Natural killer cell (primary cell): ENCODE measurements at regions not wholly inside any gene's neighbourhood (a gene's known extent, or its start where the extent isn't known, plus 50 kb on each side); places are given as distances from the start of the nearest gene placed in this dataset.

Experiments
- ATAC-seq, 3 donors: fragments of 150-1000 bp in 2 of 3; fragments of 200-7000 bp in 1 of 3; cut with Tn5 transposase; 1 replicate in 1 of 3; 2 replicates in 2 of 3; pipeline ENCODE4 v1.10.0; 2021; ENCODE audit warnings: mild to moderate bottlenecking in 2 of 3, moderate library complexity in 2 of 3
- DNase-seq, 2 donors: peaks; one replicate each; pipeline versions ENCODE4 v3.0.0 to v3.0.0-alpha.2; 2013 to 2021; ENCODE audit warnings: mixed read lengths in 1 of 2
- H3K27ac ChIP-seq: one replicate; pipeline ENCODE4 v1.5.1; 2013; ENCODE audit warnings: mild to moderate bottlenecking, low read length
- H3K27me3 ChIP-seq: one replicate; pipeline ENCODE4 v1.6.1; 2013; ENCODE audit warnings: low read length; ENCODE audit not compliant: control insufficient read depth, insufficient read depth
- H3K36me3 ChIP-seq: one replicate; pipeline ENCODE4 v1.6.1; 2013; ENCODE audit warnings: low read length; ENCODE audit not compliant: control insufficient read depth, insufficient read depth
- H3K4me1 ChIP-seq: one replicate; pipeline ENCODE4 v1.6.1; 2013; ENCODE audit warnings: low read length; ENCODE audit not compliant: control insufficient read depth, insufficient read depth
- H3K4me3 ChIP-seq: one replicate; pipeline ENCODE4 v1.5.1; 2013; ENCODE audit warnings: low read length
- H3K9me3 ChIP-seq: one replicate; pipeline ENCODE4 v1.6.1; 2013; ENCODE audit warnings: low read length; ENCODE audit not compliant: control insufficient read depth, insufficient read depth
- H3K27ac Mint-ChIP-seq, 2 donors: one replicate each; pipeline ENCODE4 v1.8.0; 2022; ENCODE audit warnings: mild to moderate bottlenecking in 2 of 2, mixed read lengths in 2 of 2, moderate library complexity in 1 of 2
- H3K27me3 Mint-ChIP-seq, 2 donors: one replicate each; pipeline ENCODE4 v1.8.0; 2022; ENCODE audit warnings: low read depth in 2 of 2, mixed read lengths in 2 of 2
- H3K36me3 Mint-ChIP-seq: one replicate; pipeline ENCODE4 v1.8.0; 2022; ENCODE audit warnings: mixed read lengths
- H3K4me1 Mint-ChIP-seq, 2 donors: one replicate each; pipeline ENCODE4 v1.8.0; 2022; ENCODE audit warnings: mixed read lengths in 2 of 2
- H3K4me3 Mint-ChIP-seq: one replicate; pipeline ENCODE4 v1.8.0; 2022; ENCODE audit warnings: mild to moderate bottlenecking, moderate library complexity, mixed read lengths
- H3K9me3 Mint-ChIP-seq, 2 donors: one replicate each; pipeline ENCODE4 v1.8.0; 2022; ENCODE audit warnings: mixed read lengths in 2 of 2
- WGBS: methylation state at CpG from one replicate; pipeline ENCODE4 v1.1.7; 2013; ENCODE audit warnings: missing lambda C conversion rate; ENCODE audit not compliant: insufficient coverage; 5-methylcytosine and 5-hydroxymethylcytosine counted together
- intact Hi-C: fragments of 100-400 bp; cut with micrococcal nuclease; formaldehyde crosslinking; loops from one replicate; pipeline ENCODE4 v1.14.2; 2022
- TF ChIP-seq, protein P1 (sequence below): fragments of 200-600 bp; IDR thresholded peaks from one replicate; pipeline ENCODE4 v1.8.0; 2022; ENCODE audit warnings: antibody characterized with exemption

GRCh38 chr22:44571566-44572413 is 73.8 kb upstream of the RTL6 start:
- no peak for DNase-seq
- intact Hi-C loops: no loop called here
- no peaks in the 10 kb centered on the region for H3K27me3 ChIP-seq
- no peak overlapping the region for H3K27ac ChIP-seq
- no peaks in the 10 kb centered on the region for H3K9me3 ChIP-seq
- Mint-ChIP-seq H3K4me3 (no peak overlapping the region), H3K27me3 (peaks cover 6 to 19% of the 10 kb centered on the region in 2 donors), H3K4me1 (no peaks in the 10 kb centered on the region), H3K27ac (no peak overlapping the region), H3K9me3 (no peaks in the 10 kb centered on the region), H3K36me3 (no peaks in the 10 kb centered on the region)
- TF ChIP-seq, protein P1, sequence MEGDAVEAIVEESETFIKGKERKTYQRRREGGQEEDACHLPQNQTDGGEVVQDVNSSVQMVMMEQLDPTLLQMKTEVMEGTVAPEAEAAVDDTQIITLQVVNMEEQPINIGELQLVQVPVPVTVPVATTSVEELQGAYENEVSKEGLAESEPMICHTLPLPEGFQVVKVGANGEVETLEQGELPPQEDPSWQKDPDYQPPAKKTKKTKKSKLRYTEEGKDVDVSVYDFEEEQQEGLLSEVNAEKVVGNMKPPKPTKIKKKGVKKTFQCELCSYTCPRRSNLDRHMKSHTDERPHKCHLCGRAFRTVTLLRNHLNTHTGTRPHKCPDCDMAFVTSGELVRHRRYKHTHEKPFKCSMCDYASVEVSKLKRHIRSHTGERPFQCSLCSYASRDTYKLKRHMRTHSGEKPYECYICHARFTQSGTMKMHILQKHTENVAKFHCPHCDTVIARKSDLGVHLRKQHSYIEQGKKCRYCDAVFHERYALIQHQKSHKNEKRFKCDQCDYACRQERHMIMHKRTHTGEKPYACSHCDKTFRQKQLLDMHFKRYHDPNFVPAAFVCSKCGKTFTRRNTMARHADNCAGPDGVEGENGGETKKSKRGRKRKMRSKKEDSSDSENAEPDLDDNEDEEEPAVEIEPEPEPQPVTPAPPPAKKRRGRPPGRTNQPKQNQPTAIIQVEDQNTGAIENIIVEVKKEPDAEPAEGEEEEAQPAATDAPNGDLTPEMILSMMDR: no peak
- no peak overlapping the region for H3K4me3 ChIP-seq
- 81% methylated on average over 29 of the region's 29 CpGs for WGBS
- no peaks in the 10 kb centered on the region for H3K36me3 ChIP-seq
- ATAC-seq: no peak
- no peaks in the 10 kb centered on the region for H3K4me1 ChIP-seq

DNA sequence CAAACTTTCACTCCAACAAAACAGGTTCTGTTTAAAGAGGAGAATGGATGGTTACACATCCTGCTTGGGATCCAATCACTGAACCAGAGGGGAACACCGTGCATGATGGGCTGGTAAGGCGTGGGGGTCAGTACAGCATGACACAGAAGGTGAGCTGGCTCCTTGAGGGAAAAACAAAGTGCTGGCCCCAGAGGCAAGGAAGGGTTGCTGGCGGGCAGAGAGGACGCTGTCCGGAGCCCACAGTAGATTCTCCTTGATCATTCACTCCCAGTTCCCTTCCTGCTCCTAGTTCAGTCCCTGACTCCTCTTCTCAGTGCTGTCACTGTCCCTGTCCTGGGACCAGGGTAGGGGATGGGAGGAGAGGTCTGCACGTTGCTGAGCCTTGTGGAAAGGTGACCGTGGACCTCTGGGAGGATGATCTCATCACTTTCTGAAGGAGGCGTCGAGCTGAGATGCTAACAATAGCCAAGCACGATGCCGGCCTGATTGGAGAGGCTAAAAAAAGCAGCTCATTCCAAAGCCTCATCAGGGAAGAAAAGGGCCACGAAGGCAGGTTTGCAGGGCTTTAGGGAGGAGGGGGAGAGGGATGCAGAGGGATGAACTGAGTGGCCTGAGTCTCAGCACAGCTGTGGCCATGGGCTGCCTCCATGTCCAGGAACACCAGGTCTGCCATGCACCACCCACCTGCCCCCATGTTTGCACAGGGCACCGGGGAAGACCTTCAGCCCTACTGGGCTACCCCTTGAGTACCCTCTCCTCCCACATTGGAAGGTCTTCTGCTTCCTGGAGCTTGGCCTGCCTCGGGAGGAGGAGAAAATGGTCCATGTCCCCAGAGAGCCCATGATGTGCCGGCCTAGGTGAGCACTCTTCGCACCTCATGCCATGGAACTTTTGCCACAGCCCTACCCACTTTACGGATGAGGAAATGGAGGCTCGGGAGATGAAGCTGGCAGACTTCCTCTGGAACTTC is 72.7 kb upstream of the RTL6 start:
- Histone ChIP-seq H3K27me3 (no peaks in the 10 kb centered on the region), H3K27ac (no peak overlapping the region), H3K4me1 (no peaks in the 10 kb centered on the region), H3K9me3 (no peaks in the 10 kb centered on the region), H3K4me3 (no peak overlapping the region), H3K36me3 (no peaks in the 10 kb centered on the region)
- WGBS: 72% methylated on average over 18 of the region's 18 CpGs
- intact Hi-C loops: no loop called here
- TF ChIP-seq, protein P1: no peak
- ATAC-seq: no peak
- H3K9me3 Mint-ChIP-seq: no peaks in the 10 kb centered on the region
- no peak overlapping the region for H3K4me3 Mint-ChIP-seq
- no peaks in the 10 kb centered on the region for H3K36me3 Mint-ChIP-seq
- DNase-seq: no peak
- no peak overlapping the region for H3K27ac Mint-ChIP-seq
- peaks cover 0 to 13% of the 10 kb centered on the region in 2 donors for H3K27me3 Mint-ChIP-seq
- H3K4me1 Mint-ChIP-seq: no peaks in the 10 kb centered on the region

DNA sequence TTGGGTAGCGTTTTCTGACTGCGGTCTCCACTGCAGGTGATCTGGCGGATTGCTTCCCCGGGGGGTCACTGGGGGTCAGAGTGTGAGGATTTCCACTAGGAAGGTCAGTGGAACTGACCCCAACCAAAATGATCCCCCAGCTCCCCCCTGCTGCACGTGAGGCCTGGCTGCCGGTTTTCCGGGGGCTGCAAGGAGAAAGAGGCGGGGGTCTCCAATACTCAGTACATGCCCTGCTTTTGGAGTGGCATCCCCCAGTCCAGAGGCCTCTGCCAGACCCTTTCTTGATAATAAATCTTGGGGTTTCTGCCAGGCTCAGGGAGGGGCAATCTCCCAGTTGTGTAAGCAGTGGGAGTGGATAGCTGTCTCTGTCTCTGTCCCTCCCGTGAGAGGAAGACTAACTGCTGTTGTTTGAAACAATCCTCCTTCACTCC is 71.5 kb upstream of the RTL6 start:
- H3K9me3 ChIP-seq: no peaks in the 10 kb centered on the region
- DNase-seq: no peak
- H3K4me1 Mint-ChIP-seq: no peaks in the 10 kb centered on the region
- H3K9me3 Mint-ChIP-seq: no peaks in the 10 kb centered on the region
- no peak overlapping the region for H3K27ac ChIP-seq
- H3K27me3 Mint-ChIP-seq: peaks cover 0 to 8% of the 10 kb centered on the region in 2 donors
- no peaks in the 10 kb centered on the region for H3K36me3 ChIP-seq
- H3K27me3 ChIP-seq: no peaks in the 10 kb centered on the region
- H3K4me3 ChIP-seq: no peak overlapping the region
- no peak overlapping the region for H3K4me3 Mint-ChIP-seq
- no peak for ATAC-seq
- WGBS: 90% methylated on average over 9 of the region's 9 CpGs
- H3K36me3 Mint-ChIP-seq: no peaks in the 10 kb centered on the region
- no peaks in the 10 kb centered on the region for H3K4me1 ChIP-seq
- H3K27ac Mint-ChIP-seq: no peak overlapping the region
- TF ChIP-seq, protein P1: no peak
- intact Hi-C loops: no loop called here
